Panc1 (cell line): ENCODE measurements at regions not wholly inside any gene's neighbourhood (a gene's known extent, or its start where the extent isn't known, plus 50 kb on each side); places are given as distances from the start of the nearest gene placed in this dataset.

Experiments
- CTCF ChIP-seq: fragments of 450-650 bp; IDR thresholded peaks from 2 replicates; pipeline ENCODE4 v1.5.1; 2017; ENCODE audit warnings: mild to moderate bottlenecking
- POLR2AphosphoS5 ChIP-seq: IDR thresholded peaks from 2 replicates; pipeline ENCODE4 v1.6.1; 2012; ENCODE audit warnings: mild to moderate bottlenecking, low read depth, low read length, moderate library complexity

- TF ChIP-seq CTCF (no peak), POLR2AphosphoS5 (no peak)
Observed at GRCh38 chr15:29632671-29633406, 189.4 kb downstream of the TJP1 start.
